Stimulated activated CD4-positive, alpha-beta T cell treated with anti-CD3 and anti-CD28 coated beads, Interleukin-1b, Interleukin-23, amount 100 ng/mL, for 4 hours (primary cell): ENCODE measurements at regions not wholly inside any gene's neighbourhood (a gene's known extent, or its start where the extent isn't known, plus 50 kb on each side); places are given as distances from the start of the nearest gene placed in this dataset.

Source experiments
- DNase-seq, 2 donors: peaks; one replicate each; pipeline ENCODE4 v3.0.0-alpha.2; 2020; ENCODE audit warnings: low read depth in 2 of 2

DNA sequence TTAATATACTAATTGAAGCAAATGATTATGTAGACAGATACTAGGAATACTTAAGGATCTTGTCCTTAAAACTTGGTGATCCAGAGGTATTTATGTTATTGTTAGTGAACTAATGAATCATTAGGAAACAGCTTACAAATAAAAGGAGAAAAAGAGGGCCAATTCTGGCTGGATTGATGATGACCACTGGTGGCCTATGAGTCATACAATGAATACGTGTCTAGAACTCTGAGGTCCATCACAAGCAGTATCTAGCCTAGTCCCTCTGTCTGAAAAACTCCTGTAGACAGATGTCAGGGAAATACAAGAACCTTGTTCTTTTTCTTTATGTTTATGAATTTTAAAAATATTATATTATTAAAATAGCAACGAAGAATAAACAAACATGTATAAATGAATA is 51.7 kb upstream of the RTL1 start:
- no peak for DNase-seq

DNA sequence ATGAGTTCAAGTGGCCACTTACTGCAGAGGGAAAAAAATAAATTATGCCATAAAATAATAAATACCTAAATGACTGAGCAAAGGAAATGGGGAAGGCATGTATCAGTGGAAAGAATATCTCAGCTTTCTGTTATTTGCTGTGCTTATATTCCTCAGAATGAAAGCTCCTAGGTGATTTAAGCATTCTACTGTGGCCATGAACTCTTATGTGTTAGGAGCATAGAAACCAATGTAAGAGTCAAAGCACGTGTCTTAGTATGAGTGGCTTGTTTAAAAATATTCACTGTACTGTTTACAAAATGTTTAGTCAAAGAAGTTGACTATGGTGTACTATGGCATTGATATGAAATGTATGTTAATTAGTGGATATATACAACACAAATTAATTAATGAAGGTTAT is 59.0 kb upstream of the RTL1 start:
- no peak for DNase-seq

DNA sequence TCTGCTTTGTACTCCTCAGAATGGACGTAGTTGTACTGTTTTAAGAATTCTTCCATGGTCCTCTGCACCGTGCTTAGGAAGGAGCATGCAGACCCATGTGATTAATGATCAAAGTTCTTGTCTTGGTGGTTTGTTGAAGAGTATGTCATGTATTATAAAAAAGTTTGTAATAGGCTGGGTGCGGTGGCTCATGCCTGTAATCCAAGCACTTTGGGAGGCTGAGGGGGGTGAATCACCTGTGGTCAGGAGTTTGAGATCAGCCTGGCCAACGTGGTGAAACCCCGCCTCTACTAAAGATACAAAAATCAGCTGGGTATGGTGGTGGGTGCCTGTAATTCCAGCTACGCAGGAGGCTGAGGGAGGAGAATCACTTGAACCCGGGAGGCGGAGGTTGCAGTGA is 61.8 kb upstream of the RTL1 start:
- DNase-seq: no peak

DNA sequence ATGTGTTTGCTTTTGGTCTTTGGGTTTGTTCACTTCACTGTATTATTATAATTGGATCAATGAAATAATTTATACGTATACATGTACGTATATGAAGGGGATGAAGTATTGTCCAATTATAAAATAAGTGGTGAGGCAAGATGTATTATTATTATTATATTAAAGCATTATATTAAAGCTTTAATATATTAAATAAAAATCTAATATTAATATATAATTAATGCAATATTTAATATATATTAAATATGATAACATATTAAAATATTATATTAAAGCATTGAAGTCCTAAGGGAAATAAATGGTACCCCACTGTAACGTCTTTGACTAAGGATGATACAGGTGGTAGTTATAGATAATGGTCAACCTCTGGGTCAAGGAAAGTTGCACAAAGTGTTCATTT is 63.7 kb upstream of the RTL1 start:
- DNase-seq: no peak

DNA sequence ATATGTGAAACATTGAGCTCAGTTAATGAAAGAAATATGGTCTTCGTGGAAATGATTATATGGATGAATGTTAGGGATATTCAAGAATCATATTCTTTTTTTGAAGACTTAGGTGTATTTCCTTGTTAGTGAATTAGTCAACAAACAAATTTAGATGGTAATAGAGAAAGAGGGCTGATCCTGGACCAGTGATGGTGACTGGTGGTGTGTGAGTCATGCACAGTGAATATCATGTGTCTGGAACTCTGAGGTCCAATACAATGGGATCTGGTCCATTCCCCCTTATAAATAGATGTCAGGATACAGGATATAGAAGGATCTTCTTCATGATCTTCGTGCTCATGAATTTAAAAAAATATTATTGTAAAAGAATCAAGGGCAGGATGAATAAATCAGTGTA is 64.4 kb upstream of the RTL1 start:
- DNase-seq: no peak

DNA sequence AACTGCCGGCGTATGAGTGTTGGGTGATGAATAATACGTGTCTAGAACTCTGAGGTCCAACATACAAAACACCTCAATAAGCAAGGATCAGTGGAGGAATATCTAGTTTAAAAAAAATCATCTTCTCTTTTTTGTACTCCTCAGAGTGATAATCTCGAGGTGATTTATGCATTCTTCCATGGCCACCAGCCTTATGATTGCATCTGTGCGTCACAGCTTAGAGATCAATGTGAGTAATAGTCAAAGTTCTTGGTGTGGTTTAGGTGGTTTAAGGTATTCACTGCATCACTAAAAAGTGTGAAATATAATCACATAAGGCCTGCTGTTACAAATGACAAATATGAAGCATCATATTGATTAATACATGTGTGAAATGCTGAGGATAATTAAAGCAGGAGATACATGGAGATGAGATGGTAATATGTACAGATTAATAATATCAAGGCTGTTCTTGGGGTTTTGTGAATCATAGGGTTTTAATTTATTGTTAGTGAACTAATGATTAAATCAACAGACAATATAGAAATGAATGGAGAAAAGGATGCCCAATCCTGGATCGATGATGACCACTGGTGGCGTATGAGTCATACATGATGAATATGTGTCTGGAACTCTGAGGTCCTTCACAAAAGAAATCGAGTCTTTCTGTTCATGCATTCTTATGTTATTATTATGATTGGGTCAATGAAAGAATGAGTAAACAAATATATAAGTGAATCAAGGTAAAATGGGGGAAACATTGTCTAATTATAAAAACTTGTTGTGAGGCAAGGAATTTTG is 68.8 kb upstream of the RTL1 start:
- DNase-seq: no peak

DNA sequence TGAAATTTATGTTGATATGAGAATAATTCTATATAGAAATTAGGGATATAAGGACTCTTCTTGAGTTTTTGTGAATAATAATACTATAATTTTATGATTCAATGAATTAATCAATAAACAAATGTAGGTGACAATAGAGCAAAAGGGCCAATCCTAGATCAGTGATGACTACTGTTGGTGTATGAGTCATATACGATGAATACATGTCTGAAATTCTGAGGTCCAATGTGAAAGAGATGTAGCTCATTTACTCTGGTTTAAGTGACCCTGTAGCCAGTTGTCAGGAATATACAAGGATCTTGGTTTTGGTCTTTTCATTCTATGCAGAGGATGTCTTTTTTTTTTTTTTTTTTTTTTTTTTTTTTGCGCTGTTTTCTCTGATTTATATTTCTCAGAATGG is 72.1 kb upstream of the RTL1 start:
- DNase-seq: no peak

DNA sequence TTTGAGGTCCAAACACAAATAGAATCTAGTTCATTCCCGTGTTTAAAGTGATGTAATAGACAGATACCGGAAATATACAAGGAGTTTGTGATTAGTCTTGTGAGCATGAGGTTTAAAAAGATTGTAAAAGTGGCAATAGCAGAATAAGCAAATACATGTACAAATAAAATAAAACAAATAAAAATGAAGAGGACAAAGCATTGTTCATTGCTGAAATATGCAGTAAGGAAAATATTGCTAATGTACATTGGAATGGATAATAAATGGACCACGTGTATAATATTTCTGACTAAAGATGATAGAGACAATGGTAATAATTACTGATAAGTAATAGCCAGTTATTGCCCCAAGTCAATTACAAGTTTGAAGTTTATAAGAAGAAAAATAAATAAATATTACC is 75.6 kb upstream of the RTL1 start:
- DNase-seq: no peak

DNA sequence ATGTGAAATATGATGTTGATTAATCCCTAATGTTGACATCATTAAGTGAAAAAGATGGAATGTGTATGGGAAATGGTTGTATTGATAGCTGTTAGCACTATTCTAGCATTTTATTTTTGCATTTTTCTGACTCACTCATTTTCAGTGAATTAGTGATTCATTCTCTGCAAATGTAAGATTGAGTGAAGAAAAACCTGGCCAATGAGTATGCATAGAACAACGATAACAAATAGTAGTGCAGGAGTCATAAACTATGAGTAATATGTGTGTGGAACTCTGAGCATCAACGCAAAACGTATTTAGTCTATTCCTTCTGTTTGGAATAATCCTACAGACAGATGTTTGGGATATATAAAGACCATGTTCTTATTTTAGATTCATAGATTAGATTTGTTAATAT is 76.3 kb upstream of the RTL1 start:
- DNase-seq: no peak

DNA sequence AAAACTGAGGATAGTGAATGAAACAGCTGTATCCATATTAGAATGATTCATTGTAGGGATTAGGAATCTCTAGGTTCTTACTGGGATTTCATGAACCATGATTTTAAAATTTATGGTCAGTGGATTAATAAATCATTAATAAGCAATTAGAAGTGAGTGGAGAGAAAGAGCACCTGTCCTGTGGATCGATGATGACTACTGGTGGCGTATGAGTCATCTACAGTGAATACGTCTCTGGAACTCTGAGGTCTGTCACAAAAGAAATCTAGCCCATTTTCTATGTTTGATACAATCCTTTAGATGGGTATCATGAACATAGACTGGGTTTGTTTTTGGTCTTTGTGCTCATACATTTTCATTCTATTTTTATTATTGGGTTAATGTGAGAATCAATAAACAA is 77.3 kb upstream of the RTL1 start:
- no peak for DNase-seq

DNA sequence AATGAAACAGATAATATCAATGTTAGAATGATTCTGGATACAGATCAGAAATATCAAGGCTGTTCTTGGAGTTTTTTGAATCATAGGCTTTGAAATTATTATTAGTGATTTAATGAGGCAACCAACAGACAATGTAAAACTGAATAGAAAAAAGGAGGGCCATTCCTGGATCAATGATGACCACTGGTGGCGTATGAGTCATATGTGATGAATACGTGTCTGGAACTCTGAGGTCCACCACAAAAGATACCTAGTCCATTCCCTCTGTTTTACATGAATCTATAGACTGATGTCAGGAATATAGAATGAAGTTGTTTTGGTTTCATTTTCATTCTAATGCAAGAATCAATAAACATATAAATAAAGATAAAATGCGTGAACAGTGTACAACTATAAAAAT is 78.3 kb upstream of the RTL1 start:
- DNase-seq: no peak

DNA sequence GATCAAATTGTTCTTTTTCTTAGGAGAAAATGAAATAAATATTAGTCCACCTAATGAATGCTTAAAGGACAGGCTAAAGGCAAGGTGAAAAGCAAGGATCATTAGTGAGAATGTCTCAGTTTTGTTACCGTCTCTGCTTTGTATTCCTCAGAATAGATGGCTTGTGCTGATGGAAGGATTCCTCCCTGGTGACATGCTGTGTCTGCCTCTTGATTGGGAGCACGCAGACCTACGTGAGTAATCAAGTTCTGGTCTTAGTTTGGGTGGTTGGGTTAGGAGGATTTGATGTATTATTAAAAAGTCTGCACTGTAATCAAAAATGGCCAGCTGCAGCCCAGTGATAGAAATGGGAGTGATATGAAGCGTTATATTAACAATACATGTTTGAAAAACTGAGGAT is 78.8 kb upstream of the RTL1 start:
- no peak for DNase-seq

DNA sequence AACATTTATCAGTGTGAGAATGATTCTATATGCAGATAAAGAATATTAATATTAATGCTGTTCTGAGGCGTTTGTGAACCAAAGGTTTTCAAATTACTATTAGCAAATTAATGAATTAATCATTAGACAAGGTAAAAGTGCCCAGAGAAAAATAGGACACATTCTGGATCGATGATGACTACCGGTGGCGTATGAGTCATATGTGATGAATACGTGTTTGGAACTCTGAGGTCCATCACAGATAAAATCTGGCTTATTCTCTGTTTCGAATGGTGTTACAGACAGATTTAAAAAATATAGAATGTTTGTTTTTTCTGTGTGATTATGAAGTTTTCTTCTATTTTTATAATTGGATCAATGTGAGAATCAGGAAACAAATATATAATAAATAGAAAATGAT is 79.2 kb upstream of the RTL1 start:
- no peak for DNase-seq

DNA sequence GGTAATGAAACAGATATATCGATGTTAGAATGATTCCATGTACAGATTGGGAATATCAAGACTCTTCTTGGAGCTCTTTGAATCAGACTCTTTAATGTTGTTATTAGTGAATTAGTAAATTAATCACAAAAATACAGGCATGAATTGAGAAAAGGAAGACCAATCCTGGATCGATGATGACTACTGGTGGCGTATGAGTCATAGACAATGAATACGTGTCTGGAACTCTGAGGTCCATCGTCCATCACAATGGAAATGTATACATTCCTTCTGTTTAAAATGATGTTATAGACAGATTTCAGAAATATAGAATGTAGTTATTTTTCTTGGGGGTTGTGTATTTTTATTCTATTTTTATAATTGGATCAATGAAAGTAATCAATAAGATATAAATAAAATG is 80.2 kb upstream of the RTL1 start:
- DNase-seq: no peak

DNA sequence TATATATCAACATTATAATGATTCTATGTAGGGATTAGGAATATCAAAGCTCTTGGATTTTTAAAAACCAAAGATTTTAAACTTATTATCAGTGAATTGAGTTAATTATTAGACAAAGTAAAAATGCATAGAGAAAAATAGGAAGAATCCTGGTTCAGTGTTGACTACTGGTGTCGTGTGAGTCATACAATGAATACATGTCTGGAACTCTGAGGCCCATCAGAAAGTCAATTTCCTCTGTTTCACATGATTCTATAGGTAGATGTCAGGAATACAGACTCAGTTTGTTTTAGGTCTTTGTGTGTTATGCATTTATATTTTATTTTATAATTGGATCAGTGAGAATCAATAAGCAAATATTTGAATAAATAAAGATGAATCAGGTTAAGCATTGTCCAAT is 84.5 kb upstream of the RTL1 start:
- DNase-seq: no peak

DNA sequence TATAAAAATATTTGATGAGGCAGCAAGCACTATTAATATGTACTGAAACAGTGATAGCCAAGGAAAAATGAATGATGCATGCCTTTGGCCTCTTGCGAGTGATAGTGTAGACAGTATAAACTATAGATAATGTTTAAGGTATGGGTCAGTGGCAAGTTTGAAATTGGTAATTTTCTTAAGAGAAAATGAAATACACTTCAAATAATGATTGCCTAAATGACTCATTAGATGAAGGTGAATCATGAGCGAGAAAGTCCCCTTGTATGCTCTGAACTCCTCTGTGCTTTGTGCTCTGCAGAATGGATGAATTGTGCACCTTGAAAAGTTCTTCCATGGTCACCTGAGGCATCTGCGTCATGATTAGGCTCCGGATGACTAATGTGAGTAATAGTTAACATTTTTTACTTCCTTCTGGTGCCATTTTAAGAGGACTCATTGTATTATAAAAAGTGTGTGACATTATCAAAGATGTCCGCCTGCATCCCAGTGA is 84.9 kb upstream of the RTL1 start:
- DNase-seq: no peak

DNA sequence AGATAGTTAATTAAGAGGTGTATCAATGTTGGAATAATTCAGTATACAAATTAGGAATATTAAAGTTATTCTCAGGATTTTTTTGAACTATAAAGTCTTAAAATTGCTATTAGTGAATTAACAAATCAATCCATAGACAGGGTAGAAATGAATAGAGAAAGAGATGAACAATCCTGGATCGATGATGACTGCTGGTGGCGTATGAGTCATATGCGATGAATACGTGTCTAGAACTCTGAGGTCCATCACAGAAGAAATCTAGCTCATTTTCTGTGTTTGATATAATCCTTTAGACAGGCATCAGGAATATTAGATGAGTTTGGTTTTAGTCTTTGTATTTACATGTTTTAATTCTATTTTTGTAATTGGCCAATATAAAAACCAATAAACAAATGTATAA is 85.4 kb upstream of the RTL1 start:
- DNase-seq: no peak

DNA sequence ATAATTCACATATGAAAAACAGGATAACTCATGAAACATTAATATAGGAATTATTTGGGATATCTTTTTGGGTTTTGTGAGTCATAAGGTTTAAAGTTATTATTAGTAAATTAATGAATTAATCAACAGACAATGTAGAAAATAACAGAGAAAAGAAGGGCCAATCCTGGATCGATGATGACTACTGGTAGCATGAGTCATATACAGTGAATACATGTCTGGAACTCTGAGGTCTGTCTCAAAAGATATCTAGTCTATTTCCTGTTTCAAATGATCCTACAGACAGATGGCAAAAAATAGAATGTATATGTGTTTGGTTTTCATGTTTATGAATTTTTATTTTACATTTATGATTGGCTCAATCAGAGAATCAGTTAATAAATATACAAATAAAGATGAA is 86.4 kb upstream of the RTL1 start:
- no peak for DNase-seq

DNA sequence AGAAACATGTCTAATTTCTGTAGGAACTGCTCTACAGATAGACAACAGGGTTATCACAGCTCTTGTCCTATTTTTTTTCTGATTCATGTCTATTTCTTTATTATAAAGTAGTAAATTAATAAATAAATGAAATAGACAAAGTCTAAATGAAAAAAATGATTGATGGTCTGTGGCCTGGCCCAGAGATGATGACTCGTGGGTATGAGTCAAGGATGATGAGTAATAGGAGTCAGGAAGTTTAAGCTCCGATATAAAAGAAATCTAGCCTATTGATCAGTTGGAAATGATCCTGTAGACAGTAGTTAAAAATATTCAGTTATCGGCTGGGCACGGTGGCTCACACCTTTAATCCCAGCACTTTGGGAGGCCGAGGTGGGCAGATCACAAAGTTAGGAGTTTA is 90.6 kb upstream of the RTL1 start:
- DNase-seq: no peak

DNA sequence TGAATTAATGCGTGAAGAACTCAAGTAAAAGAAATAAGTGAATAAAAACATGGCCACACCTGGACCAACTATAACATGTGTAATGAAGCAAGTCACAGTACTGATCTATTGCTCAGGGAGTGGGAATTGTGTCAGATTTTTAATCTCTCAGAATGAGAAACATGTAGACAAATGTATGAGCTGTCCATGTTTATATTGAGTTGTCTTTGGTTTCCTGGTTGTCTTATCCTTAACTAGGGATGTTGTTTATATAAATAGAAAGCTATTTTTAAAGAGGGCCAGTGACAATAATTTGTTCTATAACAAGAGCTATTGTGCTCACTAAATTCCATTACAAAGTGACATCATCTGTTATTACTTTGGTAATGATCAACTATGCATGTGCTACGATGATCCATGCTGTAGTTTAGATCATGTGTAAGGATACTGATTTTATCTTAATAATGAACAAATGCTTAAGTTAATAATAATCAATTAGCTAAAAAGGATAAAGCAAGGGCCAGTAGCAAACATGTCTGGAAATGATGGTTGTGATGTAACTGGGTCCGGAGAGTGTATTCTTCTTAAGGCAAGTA is 91.3 kb upstream of the RTL1 start:
- DNase-seq: no peak

DNA sequence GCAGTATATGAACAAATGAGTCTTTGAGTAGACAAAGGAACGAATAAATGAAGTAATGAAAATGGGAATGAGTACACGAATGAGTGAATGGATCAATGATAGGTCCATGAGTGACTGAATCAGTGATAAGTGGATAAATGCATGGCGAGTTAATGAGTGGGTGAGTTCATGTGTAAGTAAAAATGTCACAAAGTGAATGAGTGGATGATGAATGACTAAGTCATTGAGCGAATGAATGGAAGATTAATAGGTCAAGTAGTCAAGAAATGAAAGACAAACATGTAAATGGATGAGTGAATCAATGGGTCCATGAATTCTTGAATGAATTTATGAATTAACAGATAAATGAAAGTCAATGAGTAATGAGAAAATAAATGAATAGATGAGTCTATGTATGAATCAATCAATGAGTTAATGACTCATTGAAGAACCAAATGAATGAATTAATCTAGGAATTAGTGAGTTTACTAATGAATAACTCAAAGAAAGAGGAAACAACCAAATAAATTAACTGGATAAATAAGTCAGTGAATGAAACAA is 97.3 kb upstream of the RTL1 start:
- DNase-seq: no peak

DNA sequence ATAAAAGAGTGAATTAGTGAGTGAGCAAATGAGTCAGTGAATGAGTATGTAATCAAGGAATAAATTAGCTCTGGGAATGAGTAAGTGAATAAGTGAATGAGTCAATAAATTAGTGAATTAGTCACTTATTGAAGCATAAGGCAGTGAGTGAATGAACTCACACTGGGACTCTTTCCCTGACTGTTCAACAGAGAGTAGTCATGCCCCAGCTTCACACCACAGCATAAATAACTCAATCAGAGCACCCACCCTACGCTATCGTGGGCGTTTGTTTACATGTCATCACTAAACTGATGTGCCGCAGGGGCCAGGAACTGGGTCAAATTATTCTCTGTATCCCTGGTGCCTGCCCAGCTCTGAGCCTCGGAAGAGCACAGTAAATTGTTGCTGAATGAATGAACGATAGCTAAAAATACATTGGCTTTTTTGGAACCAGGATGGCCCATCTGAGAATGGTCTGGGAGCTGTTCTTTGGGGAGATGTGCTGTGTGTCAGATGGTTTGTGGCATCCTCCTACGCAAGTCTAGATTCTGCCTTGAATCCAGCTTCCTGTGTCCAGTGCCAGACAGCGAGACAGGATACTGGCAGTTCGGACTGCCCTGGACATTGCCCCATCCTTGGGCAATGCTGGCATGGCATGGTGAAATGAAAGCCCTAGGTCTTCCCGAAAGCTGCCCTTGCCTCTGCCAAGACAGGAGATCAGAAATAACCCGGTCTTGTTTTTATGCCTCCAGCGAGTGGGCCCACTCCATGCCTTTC is 98.0 kb upstream of the RTL1 start:
- no peak for DNase-seq

DNA sequence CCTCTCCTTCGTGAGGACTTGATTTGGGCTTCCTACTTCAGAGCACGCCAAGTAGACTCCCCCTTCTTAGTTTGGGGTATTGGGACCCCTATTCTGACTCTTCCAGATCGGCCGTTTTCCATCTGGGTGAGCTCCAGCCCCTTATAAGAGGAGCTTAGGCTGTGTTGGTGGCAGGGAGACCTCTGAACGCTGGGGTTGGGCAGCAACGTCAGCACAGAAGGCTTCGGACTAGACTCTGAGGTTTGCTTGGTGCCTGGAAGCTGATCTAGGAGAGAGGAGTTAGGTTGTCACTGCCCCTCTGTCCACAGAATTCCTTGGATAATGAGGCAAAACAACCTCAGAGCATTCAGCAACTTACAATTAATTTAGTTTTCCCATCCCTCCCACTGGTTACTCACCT is 99.2 kb upstream of the RTL1 start:
- DNase-seq: no peak
